H1 (cell line): ENCODE measurements at regions not wholly inside any gene's neighbourhood (a gene's known extent, or its start where the extent isn't known, plus 50 kb on each side); places are given as distances from the start of the nearest gene placed in this dataset.

Experiments
- CHD7 ChIP-seq: fragments of 300-600 bp; sonication (generic); IDR thresholded peaks from 2 replicates; pipeline ENCODE4 v1.7.1; 2012; ENCODE audit warnings: low read length, moderate library complexity, mild to moderate bottlenecking, inconsistent platforms; ENCODE audit not compliant: insufficient replicate concordance

- no peak for TF ChIP-seq CHD7
Measured at GRCh38 chr5:116738239-116738614, 163.6 kb upstream of the SEMA6A start (continued).
